Osteoblast (primary cell): ENCODE measurements at regions not wholly inside any gene's neighbourhood (a gene's known extent, or its start where the extent isn't known, plus 50 kb on each side); places are given as distances from the start of the nearest gene placed in this dataset.

ENCODE experiments used
- DNase-seq: peaks from one replicate; pipeline ENCODE4 v3.0.0; 2011; ENCODE audit warnings: low spot score, mixed read lengths; ENCODE audit not compliant: insufficient read length; ENCODE audit errors: missing footprints
- H2AFZ ChIP-seq: 2 replicates; pipeline ENCODE4 v1.6.0; 2011; ENCODE audit warnings: mild to moderate bottlenecking, low read length
- H3K27ac ChIP-seq: 2 replicates; pipeline ENCODE4 v1.5.1; 2011; ENCODE audit warnings: mild to moderate bottlenecking, low read depth, low read length, moderate library complexity
- H3K27me3 ChIP-seq: 2 replicates; pipeline ENCODE4 v1.6.0; 2012; ENCODE audit warnings: mild to moderate bottlenecking, control low read depth, inconsistent platforms, low read length, moderate library complexity; ENCODE audit not compliant: insufficient read depth
- H3K36me3 ChIP-seq: 2 replicates; pipeline ENCODE4 v1.5.1; 2011; ENCODE audit warnings: mild to moderate bottlenecking, low read length, control low read depth, moderate library complexity; ENCODE audit not compliant: insufficient read depth
- H3K4me1 ChIP-seq: 2 replicates; pipeline ENCODE4 v1.5.1; 2011; ENCODE audit warnings: mild to moderate bottlenecking, low read length, control low read depth, moderate library complexity; ENCODE audit not compliant: insufficient read depth
- H3K4me2 ChIP-seq: 2 replicates; pipeline ENCODE4 v1.6.0; 2011; ENCODE audit warnings: mild to moderate bottlenecking, low read length; ENCODE audit not compliant: insufficient read depth
- H3K4me3 ChIP-seq: fragments of 200-600 bp; sonication (generic); 3 replicates; pipeline ENCODE4 v1.5.1; 2012; ENCODE audit warnings: mild to moderate bottlenecking, low read length, inconsistent platforms; ENCODE audit not compliant: insufficient read depth
- H3K79me2 ChIP-seq: 2 replicates; pipeline ENCODE4 v1.6.0; 2012; ENCODE audit warnings: mild to moderate bottlenecking, low read length, control low read depth, inconsistent platforms; ENCODE audit not compliant: insufficient read depth
- H3K9me3 ChIP-seq: 2 replicates; pipeline ENCODE4 v1.5.1; 2011; ENCODE audit warnings: low read depth, low read length, control low read depth
- H4K20me1 ChIP-seq: 2 replicates; pipeline ENCODE4 v1.6.0; 2012; ENCODE audit warnings: mild to moderate bottlenecking, low read length, control low read depth; ENCODE audit not compliant: insufficient read depth
- CTCF ChIP-seq: IDR thresholded peaks from 2 replicates; pipeline ENCODE4 v1.5.1; 2011; ENCODE audit warnings: mild to moderate bottlenecking, low read depth, low read length, moderate library complexity; ENCODE audit errors: extremely low read depth

DNA sequence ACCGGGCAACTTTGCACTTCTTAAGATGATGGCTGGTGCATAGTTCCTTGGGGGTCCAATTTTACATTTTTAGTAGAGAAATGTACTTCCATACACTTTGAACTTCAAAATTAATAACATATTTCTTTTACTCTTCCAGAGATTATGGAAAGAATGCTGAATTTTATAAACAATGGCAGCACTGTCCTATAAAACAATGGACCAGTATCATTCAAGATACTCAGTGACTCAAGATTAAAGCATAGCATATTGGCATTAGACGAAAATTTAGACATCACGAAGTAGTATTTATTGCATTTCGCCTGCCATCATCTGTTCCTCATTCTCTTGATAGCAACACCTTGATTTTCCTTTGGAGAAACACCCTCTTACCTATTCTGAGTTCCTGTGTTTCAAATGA, 118.3 kb upstream of the ATF7IP start:
- H3K9me3 ChIP-seq: peaks cover 4% of the 10 kb centered on the region
- no peak overlapping the region for H3K27ac ChIP-seq
- no peak overlapping the region for H3K4me3 ChIP-seq
- H4K20me1 ChIP-seq: no peaks in the 10 kb centered on the region
- H3K4me2 ChIP-seq: no peak overlapping the region
- H3K27me3 ChIP-seq: no peaks in the 10 kb centered on the region
- no peak for DNase-seq
- no peak for TF ChIP-seq CTCF
- no peaks in the 10 kb centered on the region for H3K4me1 ChIP-seq
- H3K36me3 ChIP-seq: no peaks in the 10 kb centered on the region
- H3K79me2 ChIP-seq: no peaks in the 10 kb centered on the region
- H2AFZ ChIP-seq: no peak overlapping the region

GRCh38 chr12:14249368-14249767, 116.1 kb upstream of the ATF7IP start:
- H3K27ac ChIP-seq: no peak overlapping the region
- H3K9me3 ChIP-seq: no peaks in the 10 kb centered on the region
- no peaks in the 10 kb centered on the region for H3K27me3 ChIP-seq
- H3K4me3 ChIP-seq: no peak overlapping the region
- no peaks in the 10 kb centered on the region for H3K4me1 ChIP-seq
- peak overlapping the region; percentile 77 for H2AFZ ChIP-seq
- DNase-seq: no peak
- H3K4me2 ChIP-seq: no peak overlapping the region
- no peak for TF ChIP-seq CTCF
- no peaks in the 10 kb centered on the region for H3K79me2 ChIP-seq
- no peaks in the 10 kb centered on the region for H4K20me1 ChIP-seq
- no peaks in the 10 kb centered on the region for H3K36me3 ChIP-seq

DNA sequence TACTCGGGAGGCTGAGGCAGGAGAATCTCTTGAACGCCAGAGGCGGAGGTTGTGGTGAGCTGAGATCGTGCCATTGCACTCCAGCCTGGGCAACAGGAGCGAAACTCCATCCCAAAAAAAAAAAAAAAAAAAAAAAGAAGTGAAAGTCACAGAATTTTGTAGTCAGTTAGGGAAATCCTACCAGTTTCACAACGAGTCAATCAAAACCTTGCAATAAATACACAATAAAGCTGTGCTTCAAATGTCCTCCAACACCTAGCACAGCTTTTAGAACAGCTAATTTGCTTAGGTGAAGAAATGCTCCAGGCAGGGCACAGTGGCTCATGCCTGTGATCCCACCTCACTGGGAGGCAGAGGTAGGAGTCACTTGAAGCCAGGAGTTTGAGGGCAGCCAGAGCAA, 112.8 kb upstream of the ATF7IP start:
- Histone ChIP-seq H3K9me3 (no peaks in the 10 kb centered on the region), H3K36me3 (no peaks in the 10 kb centered on the region), H3K4me3 (no peak overlapping the region), H3K79me2 (no peaks in the 10 kb centered on the region), H3K27ac (no peak overlapping the region), H3K4me1 (peaks cover 25% of the 10 kb centered on the region), H4K20me1 (no peaks in the 10 kb centered on the region), H3K4me2 (no peak overlapping the region), H2AFZ (no peak overlapping the region), H3K27me3 (no peaks in the 10 kb centered on the region)
- no peak for TF ChIP-seq CTCF
- no peak for DNase-seq

DNA sequence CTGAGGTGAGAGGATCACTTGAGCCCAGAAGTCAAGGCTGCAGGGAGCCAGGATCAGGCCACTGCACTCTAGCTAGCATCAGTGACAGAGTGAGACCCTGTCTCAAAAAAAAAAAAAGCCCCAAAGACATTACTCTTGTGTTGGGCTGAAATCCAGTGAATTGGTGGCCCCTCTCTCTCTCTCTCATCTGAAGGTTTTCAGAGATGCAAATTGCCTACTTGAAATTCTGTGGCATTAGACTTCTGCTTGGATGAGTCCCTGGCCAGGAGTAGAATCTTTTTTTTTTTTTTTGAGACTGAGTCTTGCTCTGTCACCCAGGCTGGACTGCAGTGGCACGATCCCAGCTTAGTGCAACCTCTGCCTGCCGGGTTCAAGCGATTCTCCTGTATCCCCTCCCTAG, 112.0 kb upstream of the ATF7IP start:
- Histone ChIP-seq H3K4me2 (no peak overlapping the region), H3K4me1 (peaks cover 32% of the 10 kb centered on the region), H4K20me1 (no peaks in the 10 kb centered on the region), H3K36me3 (no peaks in the 10 kb centered on the region), H3K79me2 (no peaks in the 10 kb centered on the region), H3K9me3 (no peaks in the 10 kb centered on the region), H2AFZ (no peak overlapping the region), H3K27me3 (no peaks in the 10 kb centered on the region), H3K4me3 (no peak overlapping the region), H3K27ac (no peak overlapping the region)
- no peak for TF ChIP-seq CTCF
- no peak for DNase-seq
